Body of pancreas (tissue), 4 donors: ENCODE measurements at regions not wholly inside any gene's neighbourhood (a gene's known extent, or its start where the extent isn't known, plus 50 kb on each side); places are given as distances from the start of the nearest gene placed in this dataset.

Experiments used
- POLR2A ChIP-seq, 3 donors: fragments of 450-650 bp; IDR thresholded peaks; one replicate each; pipeline ENCODE4 v1.6.1; 2016; ENCODE audit warnings: antibody characterized with exemption in 3 of 3, mild to moderate bottlenecking in 2 of 3
- TF ChIP-seq, protein P1 (sequence below), 7 experiments: fragments of 450-650 bp in 4 of 7; fragments of 200-600 bp in 3 of 7; sonication (generic) in 3 of 7; IDR thresholded peaks; one replicate each; pipeline ENCODE4 v1.5.1; 2016 to 2019; ENCODE audit warnings: antibody characterized with exemption in 7 of 7

DNA sequence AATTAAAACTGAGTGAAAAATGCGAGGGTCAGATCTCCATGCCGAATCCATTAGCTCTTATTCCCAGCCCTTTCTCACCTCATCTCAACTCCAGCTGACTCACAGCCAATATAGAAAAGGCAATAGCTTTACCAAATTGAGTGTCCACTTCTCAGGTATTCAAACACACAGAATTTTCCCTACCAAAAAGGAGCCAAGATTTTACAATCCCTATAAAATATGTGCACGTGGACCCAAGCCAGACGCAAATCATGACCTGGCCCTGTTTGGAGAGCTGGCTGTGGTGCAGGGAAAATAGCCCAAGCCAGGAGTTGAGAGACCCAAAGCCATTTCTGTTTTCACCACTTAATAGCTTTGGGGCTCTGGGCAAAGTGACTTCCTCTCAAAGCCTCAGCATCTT, 379.7 kb upstream of the AUTS2 start:
- TF ChIP-seq, protein P1, sequence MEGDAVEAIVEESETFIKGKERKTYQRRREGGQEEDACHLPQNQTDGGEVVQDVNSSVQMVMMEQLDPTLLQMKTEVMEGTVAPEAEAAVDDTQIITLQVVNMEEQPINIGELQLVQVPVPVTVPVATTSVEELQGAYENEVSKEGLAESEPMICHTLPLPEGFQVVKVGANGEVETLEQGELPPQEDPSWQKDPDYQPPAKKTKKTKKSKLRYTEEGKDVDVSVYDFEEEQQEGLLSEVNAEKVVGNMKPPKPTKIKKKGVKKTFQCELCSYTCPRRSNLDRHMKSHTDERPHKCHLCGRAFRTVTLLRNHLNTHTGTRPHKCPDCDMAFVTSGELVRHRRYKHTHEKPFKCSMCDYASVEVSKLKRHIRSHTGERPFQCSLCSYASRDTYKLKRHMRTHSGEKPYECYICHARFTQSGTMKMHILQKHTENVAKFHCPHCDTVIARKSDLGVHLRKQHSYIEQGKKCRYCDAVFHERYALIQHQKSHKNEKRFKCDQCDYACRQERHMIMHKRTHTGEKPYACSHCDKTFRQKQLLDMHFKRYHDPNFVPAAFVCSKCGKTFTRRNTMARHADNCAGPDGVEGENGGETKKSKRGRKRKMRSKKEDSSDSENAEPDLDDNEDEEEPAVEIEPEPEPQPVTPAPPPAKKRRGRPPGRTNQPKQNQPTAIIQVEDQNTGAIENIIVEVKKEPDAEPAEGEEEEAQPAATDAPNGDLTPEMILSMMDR (IDR thresholded peaks at IDR 0.05) = no peak
- no peak for TF ChIP-seq POLR2A (IDR thresholded peaks at IDR 0.05)
